SK-N-MC (cell line): ENCODE measurements at regions not wholly inside any gene's neighbourhood (a gene's known extent, or its start where the extent isn't known, plus 50 kb on each side); places are given as distances from the start of the nearest gene placed in this dataset.

Experiments used
- EZH2 ChIP-seq: fragments of 200-600 bp; sonication (generic); IDR thresholded peaks from one replicate; pipeline ENCODE4 v1.6.1; 2017; ENCODE audit warnings: antibody characterized with exemption
- FOXP2 ChIP-seq: optimal IDR thresholded peaks from 2 replicates; pipeline ENCODE3; 2011; ENCODE audit warnings: mild to moderate bottlenecking, moderate library complexity; ENCODE audit not compliant: insufficient read depth; ENCODE audit errors: extremely low read length, control extremely low read depth
- POLR2AphosphoS5 ChIP-seq: IDR thresholded peaks from 2 replicates; pipeline ENCODE4 v1.6.1; 2012; ENCODE audit warnings: mild to moderate bottlenecking, low read depth, low read length, borderline replicate concordance

GRCh38 chr5:142446131-142446959 lies 121.5 kb upstream of the SPRY4 start:
- TF ChIP-seq EZH2 (no peak), POLR2AphosphoS5 (no peak), FOXP2 (no peak)
